ENCODE measurements at regions not wholly inside any gene's neighbourhood (a gene's known extent, or its start where the extent isn't known, plus 50 kb on each side); places are given as distances from the start of the nearest gene placed in this dataset.

DNA sequence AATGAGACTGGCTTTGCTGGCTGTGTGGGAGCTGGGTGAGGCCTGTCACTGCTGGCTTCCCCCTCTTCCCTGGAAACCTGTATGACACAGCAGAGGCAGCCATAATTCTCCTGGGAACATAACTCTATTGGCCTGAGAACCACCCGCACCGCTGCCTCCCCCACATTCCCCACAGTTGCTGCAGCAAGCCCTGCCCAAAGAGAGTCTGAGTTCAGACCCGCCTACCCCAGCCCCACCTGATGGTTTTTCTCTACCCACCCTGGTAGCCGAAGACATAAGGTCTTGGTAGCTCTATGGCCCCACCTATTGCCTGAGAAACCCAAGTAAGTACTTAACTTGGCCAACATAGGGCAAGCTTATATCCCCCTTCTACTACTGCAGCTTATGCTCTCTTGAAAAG lies 174.8 kb downstream of the C11orf91 start:
- intact Hi-C loops (cut with DNase I), result no loop called here
- H3K27me3 ChIP-seq, result no peaks in the 10 kb centered on the region
- TF ChIP-seq, protein P1, sequence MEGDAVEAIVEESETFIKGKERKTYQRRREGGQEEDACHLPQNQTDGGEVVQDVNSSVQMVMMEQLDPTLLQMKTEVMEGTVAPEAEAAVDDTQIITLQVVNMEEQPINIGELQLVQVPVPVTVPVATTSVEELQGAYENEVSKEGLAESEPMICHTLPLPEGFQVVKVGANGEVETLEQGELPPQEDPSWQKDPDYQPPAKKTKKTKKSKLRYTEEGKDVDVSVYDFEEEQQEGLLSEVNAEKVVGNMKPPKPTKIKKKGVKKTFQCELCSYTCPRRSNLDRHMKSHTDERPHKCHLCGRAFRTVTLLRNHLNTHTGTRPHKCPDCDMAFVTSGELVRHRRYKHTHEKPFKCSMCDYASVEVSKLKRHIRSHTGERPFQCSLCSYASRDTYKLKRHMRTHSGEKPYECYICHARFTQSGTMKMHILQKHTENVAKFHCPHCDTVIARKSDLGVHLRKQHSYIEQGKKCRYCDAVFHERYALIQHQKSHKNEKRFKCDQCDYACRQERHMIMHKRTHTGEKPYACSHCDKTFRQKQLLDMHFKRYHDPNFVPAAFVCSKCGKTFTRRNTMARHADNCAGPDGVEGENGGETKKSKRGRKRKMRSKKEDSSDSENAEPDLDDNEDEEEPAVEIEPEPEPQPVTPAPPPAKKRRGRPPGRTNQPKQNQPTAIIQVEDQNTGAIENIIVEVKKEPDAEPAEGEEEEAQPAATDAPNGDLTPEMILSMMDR (IDR thresholded peaks at IDR 0.05), result no peak
- DNase-seq, result no peak
- no peak for ATAC-seq
- H3K4me3 ChIP-seq, result no peak overlapping the region
- H3K9me3 ChIP-seq, result peaks cover 0 to 12% of the 10 kb centered on the region in 2 donors
- no peaks in the 10 kb centered on the region for H3K4me1 ChIP-seq
- H3K36me3 ChIP-seq, result no peaks in the 10 kb centered on the region
- H3K27ac ChIP-seq, result no peak overlapping the region

DNA sequence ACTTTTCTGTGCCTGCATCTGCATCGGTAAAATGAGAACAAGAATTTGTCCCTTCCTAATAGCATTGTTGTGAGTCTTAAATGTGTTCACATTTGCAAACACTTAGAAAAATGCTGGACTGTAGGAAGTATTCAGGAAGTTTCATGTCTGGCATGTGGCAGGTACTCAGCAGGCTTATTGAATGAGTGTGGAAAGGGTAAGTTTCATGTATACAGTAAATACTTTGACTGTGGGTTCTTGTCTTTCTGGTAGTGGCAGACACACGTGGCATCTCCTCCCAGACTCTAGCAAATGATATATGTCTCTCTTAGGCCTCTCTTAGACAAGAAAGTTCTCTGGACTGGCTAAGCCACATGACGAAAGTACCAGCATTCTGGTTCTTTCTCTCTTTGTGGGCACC lies 179.2 kb downstream of the C11orf91 start:
- intact Hi-C loops (cut with DNase I), result no loop called here

DNA sequence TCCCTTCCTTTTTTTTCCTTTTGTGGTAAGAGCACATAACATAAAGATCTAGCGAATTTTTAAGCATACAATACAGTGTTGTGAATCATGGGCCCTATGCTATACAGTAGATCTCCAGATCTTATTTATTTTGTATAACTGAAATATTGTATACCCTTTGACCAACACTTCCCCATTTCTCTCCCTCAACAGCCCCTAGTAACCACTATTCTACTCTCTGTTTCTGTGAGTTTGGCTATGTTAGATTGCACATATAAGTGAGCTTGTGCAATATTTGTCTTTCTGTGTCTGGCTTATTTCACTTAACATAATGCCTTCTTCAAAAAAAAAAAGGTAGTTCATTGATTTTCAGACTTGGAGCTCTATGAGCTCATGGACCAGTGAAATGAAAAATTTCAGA lies 180.5 kb downstream of the C11orf91 start:
- DNase-seq (no peak), ATAC-seq (no peak)
- H3K27me3 ChIP-seq, result peaks cover 0 to 11% of the 10 kb centered on the region in 2 donors
- H3K9me3 ChIP-seq, result no peaks in the 10 kb centered on the region
- intact Hi-C loops (cut with DNase I), result no loop called here
- no peaks in the 10 kb centered on the region for H3K36me3 ChIP-seq
- TF ChIP-seq, protein P1 (IDR thresholded peaks at IDR 0.05), result no peak
- no peaks in the 10 kb centered on the region for H3K4me1 ChIP-seq
- H3K4me3 ChIP-seq, result no peak overlapping the region
- H3K27ac ChIP-seq, result no peak overlapping the region

More for the DNA sequence above, 179.2 kb downstream of the C11orf91 start:
- TF ChIP-seq, protein P1 (IDR thresholded peaks at IDR 0.05), result no peak
- DNase-seq (no peak), ATAC-seq (no peak)
- Histone ChIP-seq H3K36me3 (no peaks in the 10 kb centered on the region), H3K4me1 (no peaks in the 10 kb centered on the region), H3K27ac (no peak overlapping the region), H3K27me3 (peaks cover 0 to 11% of the 10 kb centered on the region in 2 donors), H3K9me3 (peaks cover 0 to 4% of the 10 kb centered on the region in 2 donors), H3K4me3 (no peak overlapping the region)

DNA sequence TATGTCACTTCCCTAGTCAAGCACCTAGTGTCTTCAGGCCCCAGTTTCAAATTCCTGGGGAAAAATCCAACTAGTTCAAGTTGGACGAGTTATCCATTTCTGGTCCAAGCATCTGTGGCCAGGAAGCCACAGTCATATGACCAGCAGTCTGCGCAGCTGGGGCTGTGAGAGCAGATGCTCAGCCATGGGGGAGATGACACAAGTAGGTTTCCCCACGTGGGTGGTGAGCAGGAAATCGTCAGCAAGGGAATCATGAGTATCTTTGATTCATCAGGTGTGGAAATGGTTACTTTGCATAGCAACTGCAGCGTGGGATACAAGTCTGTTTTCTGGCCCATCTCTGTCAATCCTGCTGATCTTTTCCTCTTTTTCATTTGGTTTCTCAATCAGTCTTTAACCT lies 185.3 kb downstream of the C11orf91 start:
- DNase-seq (no peak), ATAC-seq (no peak)
- Histone ChIP-seq H3K27ac (no peak overlapping the region), H3K9me3 (no peaks in the 10 kb centered on the region), H3K36me3 (no peaks in the 10 kb centered on the region), H3K4me3 (no peak overlapping the region), H3K27me3 (peaks cover 0 to 11% of the 10 kb centered on the region in 2 donors), H3K4me1 (no peaks in the 10 kb centered on the region)
- intact Hi-C loops (cut with DNase I), result no loop called here
- TF ChIP-seq, protein P1 (IDR thresholded peaks at IDR 0.05), result no peak

DNA sequence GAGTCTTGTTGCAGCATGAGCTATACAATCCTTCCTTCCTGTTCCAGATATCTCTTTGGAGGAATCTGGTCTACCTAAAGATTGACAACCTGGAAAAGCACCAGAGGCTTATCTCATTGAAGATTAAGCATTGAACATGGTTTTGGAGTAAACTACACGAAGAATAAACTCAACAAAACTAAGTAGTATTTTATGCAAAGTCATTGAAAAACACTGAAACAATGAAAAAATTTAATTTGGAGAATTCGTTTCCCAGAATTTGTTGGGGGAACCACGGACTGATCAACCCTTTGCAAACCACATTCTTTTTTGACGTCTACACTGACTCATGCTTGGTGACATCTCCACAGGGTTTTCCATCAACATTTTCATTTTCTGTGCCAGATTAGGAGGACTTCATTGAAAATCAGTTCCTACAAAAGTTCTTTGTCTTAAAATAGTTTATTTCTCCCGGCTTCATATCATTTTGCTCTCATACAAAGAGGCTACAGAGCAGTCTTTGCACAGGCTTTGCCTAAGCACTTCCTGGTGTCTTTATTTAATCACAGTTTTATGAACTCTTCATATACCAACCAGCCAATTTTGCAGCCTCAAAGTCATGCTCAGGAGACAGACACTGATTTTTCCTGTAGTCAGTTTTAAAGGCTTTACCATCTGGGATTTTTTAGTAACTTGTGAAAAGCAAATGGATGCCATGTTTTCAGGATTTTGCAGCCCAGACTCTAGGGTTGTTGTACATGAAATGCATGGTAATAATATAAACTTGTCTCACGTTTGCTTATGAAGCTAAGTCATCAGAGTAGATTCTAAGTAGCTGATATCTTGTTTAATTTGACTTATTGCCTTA lies 186.3 kb downstream of the C11orf91 start:
- H3K9me3 ChIP-seq, result no peaks in the 10 kb centered on the region
- no peak overlapping the region for H3K4me3 ChIP-seq
- no peaks in the 10 kb centered on the region for H3K4me1 ChIP-seq
- TF ChIP-seq, protein P1 (IDR thresholded peaks at IDR 0.05), result no peak
- no peak overlapping the region for H3K27ac ChIP-seq
- ATAC-seq (no peak), DNase-seq (no peak)
- H3K36me3 ChIP-seq, result no peaks in the 10 kb centered on the region
- intact Hi-C loops (cut with DNase I), result no loop called here
- H3K27me3 ChIP-seq, result peaks cover 0 to 11% of the 10 kb centered on the region in 2 donors
